HEK293 (cell line): ENCODE measurements at regions not wholly inside any gene's neighbourhood (a gene's known extent, or its start where the extent isn't known, plus 50 kb on each side); places are given as distances from the start of the nearest gene placed in this dataset.

Experiments used
- CTCF ChIA-PET: fragments of 350-600 bp; formaldehyde crosslinking; extraction: SDS; loops from one replicate; lab custom pipeline; 2021; ENCODE audit warnings: antibody characterized with exemption; lab: Yijun Ruan, JAX
- POLR2A ChIA-PET: fragments of 300-600 bp; formaldehyde crosslinking; extraction: SDS; loops from one replicate; lab custom pipeline; 2020; ENCODE audit warnings: antibody characterized with exemption, inconsistent platforms; lab: Yijun Ruan, JAX
- H3K27ac ChIP-seq: fragments of 200-500 bp; sonication (Bioruptor generic); 2 replicates; pipeline ENCODE4 v1.5.1; 2014; ENCODE audit warnings: low read depth, low read length, control low read depth, inconsistent platforms; ENCODE audit errors: extremely low read depth
- H3K36me3 ChIP-seq, 2 experiments: fragments of 200-500 bp in 1 of 2; sonication (Bioruptor generic) in 1 of 2; 1 replicate in 1 of 2; 2 replicates in 1 of 2; pipeline ENCODE4 v1.5.1; 2014 to 2017; ENCODE audit warnings: inconsistent platforms in 2 of 2, low read length in 2 of 2; ENCODE audit not compliant: control insufficient read depth in 2 of 2, insufficient read depth in 1 of 2
- H3K4me1 ChIP-seq: fragments of 200-500 bp; sonication (Bioruptor generic); 2 replicates; pipeline ENCODE4 v1.5.1; 2014; ENCODE audit warnings: mild to moderate bottlenecking, low read length, inconsistent platforms; ENCODE audit not compliant: control insufficient read depth, insufficient read depth
- H3K4me3 ChIP-seq: 2 replicates; pipeline ENCODE4 v1.5.1; 2011; ENCODE audit warnings: low read depth, mild to moderate bottlenecking, control low read depth, low read length, moderate library complexity
- H3K9me3 ChIP-seq: fragments of 200-500 bp; sonication (Bioruptor generic); 2 replicates; pipeline ENCODE4 v1.5.1; 2014; ENCODE audit warnings: low read depth, low read length, inconsistent platforms; ENCODE audit not compliant: control insufficient read depth, insufficient read depth
- HOXA7 ChIP-seq: sonication (generic); formaldehyde crosslinking; IDR thresholded peaks from 2 replicates; pipeline ENCODE4 v1.8.1; 2022; ENCODE audit warnings: missing genetic modification reagents, borderline replicate concordance
- PRDM1 ChIP-seq: fragments of 450-650 bp; formaldehyde crosslinking; IDR thresholded peaks from 2 replicates; pipeline ENCODE4; 2016; ENCODE audit warnings: missing biosample characterization, missing genetic modification characterization
- ZBTB21 ChIP-seq: fragments of 450-650 bp; formaldehyde crosslinking; IDR thresholded peaks from 2 replicates; pipeline ENCODE4 v1.5.1; 2017; ENCODE audit warnings: missing biosample characterization, missing genetic modification characterization
- ZNF239 ChIP-seq: fragments of 450-650 bp; formaldehyde crosslinking; IDR thresholded peaks from 2 replicates; pipeline ENCODE4 v1.5.1; 2016; ENCODE audit warnings: missing biosample characterization, missing genetic modification characterization
- ZNF391 ChIP-seq: fragments of 450-650 bp; formaldehyde crosslinking; IDR thresholded peaks from 2 replicates; pipeline ENCODE4 v1.5.1; 2016; ENCODE audit warnings: low read depth, missing biosample characterization, missing genetic modification characterization, borderline replicate concordance
- ZNF548 ChIP-seq: fragments of 450-650 bp; formaldehyde crosslinking; IDR thresholded peaks from 2 replicates; pipeline ENCODE4 v1.5.1; 2016; ENCODE audit warnings: missing biosample characterization, missing genetic modification characterization
- ZNF660 ChIP-seq: fragments of 450-650 bp; IDR thresholded peaks from 2 replicates; pipeline ENCODE4 v1.5.1; 2018; ENCODE audit warnings: missing biosample characterization, mild to moderate bottlenecking, missing genetic modification characterization
- ZNF670 ChIP-seq: fragments of 450-650 bp; formaldehyde crosslinking; IDR thresholded peaks from 2 replicates; pipeline ENCODE4 v1.5.1; 2016; ENCODE audit warnings: missing biosample characterization, missing genetic modification characterization, low read depth
- ZNF707 ChIP-seq: fragments of 450-650 bp; formaldehyde crosslinking; IDR thresholded peaks from 2 replicates; pipeline ENCODE4 v1.5.1; 2016; ENCODE audit warnings: missing biosample characterization, missing genetic modification characterization
- ZNF747 ChIP-seq: fragments of 450-650 bp; formaldehyde crosslinking; IDR thresholded peaks from 2 replicates; pipeline ENCODE4 v1.5.1; 2016; ENCODE audit warnings: missing biosample characterization, missing genetic modification characterization
- ZNF837 ChIP-seq: fragments of 450-650 bp; formaldehyde crosslinking; IDR thresholded peaks from 2 replicates; pipeline ENCODE4 v1.5.1; 2016; ENCODE audit warnings: missing biosample characterization, missing genetic modification characterization
- ZSCAN16 ChIP-seq: fragments of 450-650 bp; formaldehyde crosslinking; IDR thresholded peaks from 2 replicates; pipeline ENCODE4 v1.5.1; 2016; ENCODE audit warnings: missing biosample characterization, missing genetic modification characterization
- TF ChIP-seq, protein P1 (sequence below): fragments of 450-650 bp; formaldehyde crosslinking; IDR thresholded peaks from 2 replicates; pipeline ENCODE4 v1.5.1; 2016; ENCODE audit warnings: missing biosample characterization, missing genetic modification characterization
- TF ChIP-seq, protein P2 (sequence below): fragments of 450-650 bp; formaldehyde crosslinking; IDR thresholded peaks from 2 replicates; pipeline ENCODE4 v1.5.1; 2016; ENCODE audit warnings: missing biosample characterization, missing genetic modification characterization
- TF ChIP-seq, protein P3 (sequence below): fragments of 450-650 bp; formaldehyde crosslinking; IDR thresholded peaks from 2 replicates; pipeline ENCODE4 v1.5.1; 2016; ENCODE audit warnings: missing biosample characterization, missing genetic modification characterization
- TF ChIP-seq, protein P4 (sequence below): fragments of 450-650 bp; formaldehyde crosslinking; IDR thresholded peaks from 2 replicates; pipeline ENCODE4 v1.5.1; 2016; ENCODE audit warnings: missing biosample characterization, missing genetic modification characterization
- TF ChIP-seq, protein P5 (sequence below): fragments of 450-650 bp; formaldehyde crosslinking; IDR thresholded peaks from 2 replicates; pipeline ENCODE4 v1.5.1; 2016; ENCODE audit warnings: missing biosample characterization, missing genetic modification characterization
- TF ChIP-seq, protein P6 (sequence below): fragments of 450-650 bp; formaldehyde crosslinking; IDR thresholded peaks from 2 replicates; pipeline ENCODE4 v1.5.1; 2016; ENCODE audit warnings: missing biosample characterization, missing genetic modification characterization
- TF ChIP-seq, protein P7 (sequence below): fragments of 450-650 bp; formaldehyde crosslinking; IDR thresholded peaks from 2 replicates; pipeline ENCODE4 v1.5.1; 2016; ENCODE audit warnings: missing biosample characterization, missing genetic modification characterization

DNA sequence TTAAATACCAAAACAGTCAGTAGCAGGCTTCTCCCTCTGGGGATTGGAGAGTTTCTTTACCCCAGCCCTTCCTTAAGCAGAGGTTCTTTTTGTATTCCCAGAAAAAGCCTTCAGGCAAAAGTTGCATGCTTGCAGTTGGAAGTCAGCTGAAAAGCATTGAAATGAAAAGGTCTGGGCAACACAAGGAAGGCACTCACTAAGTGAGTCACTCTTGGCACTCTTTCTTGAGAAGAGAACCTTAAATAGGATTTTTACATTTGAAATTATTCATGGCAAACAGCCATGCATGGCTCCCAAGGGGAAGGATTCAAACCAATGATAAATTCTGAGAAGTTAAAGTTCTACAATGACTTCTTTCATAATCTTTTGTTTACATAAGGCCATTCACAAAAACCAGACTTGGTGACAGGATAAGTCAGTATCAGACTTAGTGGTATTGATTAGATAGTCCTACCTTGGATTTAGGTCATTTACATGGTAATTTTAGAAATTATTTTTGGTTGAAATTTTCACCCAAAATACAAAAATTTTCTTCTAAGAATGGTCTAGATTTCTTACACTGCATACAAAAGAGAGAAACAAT lies 2068.9 kb downstream of the PCDH7 start:
- Histone ChIP-seq H3K36me3 (no peaks in the 10 kb centered on the region), H3K4me3 (no peak overlapping the region), H3K27ac (no peak overlapping the region), H3K4me1 (no peaks in the 10 kb centered on the region), H3K9me3 (no peaks in the 10 kb centered on the region)
- ChIA-PET CTCF (interaction anchor here (0.6 kb wide), 1 partner anchor 1116 kb away, joined by 3 read pairs; no protein-coding TSS in a partner anchor), POLR2A (no interaction called here)
- TF ChIP-seq, protein P1, sequence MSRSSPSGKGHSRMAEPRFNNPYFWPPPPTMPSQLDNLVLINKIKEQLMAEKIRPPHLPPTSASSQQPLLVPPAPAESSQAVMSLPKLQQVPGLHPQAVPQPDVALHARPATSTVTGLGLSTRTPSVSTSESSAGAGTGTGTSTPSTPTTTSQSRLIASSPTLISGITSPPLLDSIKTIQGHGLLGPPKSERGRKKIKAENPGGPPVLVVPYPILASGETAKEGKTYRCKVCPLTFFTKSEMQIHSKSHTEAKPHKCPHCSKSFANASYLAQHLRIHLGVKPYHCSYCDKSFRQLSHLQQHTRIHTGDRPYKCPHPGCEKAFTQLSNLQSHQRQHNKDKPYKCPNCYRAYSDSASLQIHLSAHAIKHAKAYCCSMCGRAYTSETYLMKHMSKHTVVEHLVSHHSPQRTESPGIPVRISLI (tag by site-specific recombination) = no peak
- TF ChIP-seq, protein P2, sequence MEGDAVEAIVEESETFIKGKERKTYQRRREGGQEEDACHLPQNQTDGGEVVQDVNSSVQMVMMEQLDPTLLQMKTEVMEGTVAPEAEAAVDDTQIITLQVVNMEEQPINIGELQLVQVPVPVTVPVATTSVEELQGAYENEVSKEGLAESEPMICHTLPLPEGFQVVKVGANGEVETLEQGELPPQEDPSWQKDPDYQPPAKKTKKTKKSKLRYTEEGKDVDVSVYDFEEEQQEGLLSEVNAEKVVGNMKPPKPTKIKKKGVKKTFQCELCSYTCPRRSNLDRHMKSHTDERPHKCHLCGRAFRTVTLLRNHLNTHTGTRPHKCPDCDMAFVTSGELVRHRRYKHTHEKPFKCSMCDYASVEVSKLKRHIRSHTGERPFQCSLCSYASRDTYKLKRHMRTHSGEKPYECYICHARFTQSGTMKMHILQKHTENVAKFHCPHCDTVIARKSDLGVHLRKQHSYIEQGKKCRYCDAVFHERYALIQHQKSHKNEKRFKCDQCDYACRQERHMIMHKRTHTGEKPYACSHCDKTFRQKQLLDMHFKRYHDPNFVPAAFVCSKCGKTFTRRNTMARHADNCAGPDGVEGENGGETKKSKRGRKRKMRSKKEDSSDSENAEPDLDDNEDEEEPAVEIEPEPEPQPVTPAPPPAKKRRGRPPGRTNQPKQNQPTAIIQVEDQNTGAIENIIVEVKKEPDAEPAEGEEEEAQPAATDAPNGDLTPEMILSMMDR (tag by site-specific recombination) = no peak
- no peak for TF ChIP-seq ZNF670 (tag by site-specific recombination)
- no peak for TF ChIP-seq ZBTB21
- no peak for TF ChIP-seq ZNF660 (tag by site-specific recombination)
- no peak for TF ChIP-seq PRDM1 (tag by site-specific recombination)
- no peak for TF ChIP-seq ZSCAN16 (tag by site-specific recombination)
- no peak for TF ChIP-seq ZNF548 (tag by site-specific recombination)
- TF ChIP-seq, protein P3, sequence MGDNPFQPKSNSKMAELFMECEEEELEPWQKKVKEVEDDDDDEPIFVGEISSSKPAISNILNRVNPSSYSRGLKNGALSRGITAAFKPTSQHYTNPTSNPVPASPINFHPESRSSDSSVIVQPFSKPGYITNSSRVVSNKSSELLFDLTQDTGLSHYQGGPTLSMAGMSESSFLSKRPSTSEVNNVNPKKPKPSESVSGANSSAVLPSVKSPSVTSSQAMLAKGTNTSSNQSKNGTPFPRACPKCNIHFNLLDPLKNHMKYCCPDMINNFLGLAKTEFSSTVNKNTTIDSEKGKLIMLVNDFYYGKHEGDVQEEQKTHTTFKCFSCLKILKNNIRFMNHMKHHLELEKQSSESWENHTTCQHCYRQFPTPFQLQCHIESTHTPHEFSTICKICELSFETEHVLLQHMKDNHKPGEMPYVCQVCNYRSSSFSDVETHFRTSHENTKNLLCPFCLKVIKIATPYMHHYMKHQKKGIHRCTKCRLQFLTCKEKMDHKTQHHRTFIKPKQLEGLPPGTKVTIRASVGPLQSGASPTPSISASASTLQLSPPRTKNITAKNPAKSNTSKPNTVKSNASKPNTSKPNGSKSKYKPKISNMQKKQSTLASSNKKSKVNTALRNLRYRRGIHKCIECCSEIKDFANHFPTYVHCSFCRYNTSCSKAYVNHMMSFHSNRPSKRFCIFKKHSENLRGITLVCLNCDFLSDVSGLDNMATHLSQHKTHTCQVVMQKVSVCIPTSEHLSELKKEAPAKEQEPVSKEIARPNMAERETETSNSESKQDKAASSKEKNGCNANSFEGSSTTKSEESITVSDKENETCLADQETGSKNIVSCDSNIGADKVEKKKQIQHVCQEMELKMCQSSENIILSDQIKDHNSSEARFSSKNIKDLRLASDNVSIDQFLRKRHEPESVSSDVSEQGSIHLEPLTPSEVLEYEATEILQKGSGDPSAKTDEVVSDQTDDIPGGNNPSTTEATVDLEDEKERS (tag by site-specific recombination) = no peak
- TF ChIP-seq, protein P4, sequence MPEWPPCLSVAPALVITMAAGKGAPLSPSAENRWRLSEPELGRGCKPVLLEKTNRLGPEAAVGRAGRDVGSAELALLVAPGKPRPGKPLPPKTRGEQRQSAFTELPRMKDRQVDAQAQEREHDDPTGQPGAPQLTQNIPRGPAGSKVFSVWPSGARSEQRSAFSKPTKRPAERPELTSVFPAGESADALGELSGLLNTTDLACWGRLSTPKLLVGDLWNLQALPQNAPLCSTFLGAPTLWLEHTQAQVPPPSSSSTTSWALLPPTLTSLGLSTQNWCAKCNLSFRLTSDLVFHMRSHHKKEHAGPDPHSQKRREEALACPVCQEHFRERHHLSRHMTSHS (tag by site-specific recombination) = no peak
- TF ChIP-seq ZNF391 = no peak
- TF ChIP-seq ZNF747 = no peak
- TF ChIP-seq, protein P5, sequence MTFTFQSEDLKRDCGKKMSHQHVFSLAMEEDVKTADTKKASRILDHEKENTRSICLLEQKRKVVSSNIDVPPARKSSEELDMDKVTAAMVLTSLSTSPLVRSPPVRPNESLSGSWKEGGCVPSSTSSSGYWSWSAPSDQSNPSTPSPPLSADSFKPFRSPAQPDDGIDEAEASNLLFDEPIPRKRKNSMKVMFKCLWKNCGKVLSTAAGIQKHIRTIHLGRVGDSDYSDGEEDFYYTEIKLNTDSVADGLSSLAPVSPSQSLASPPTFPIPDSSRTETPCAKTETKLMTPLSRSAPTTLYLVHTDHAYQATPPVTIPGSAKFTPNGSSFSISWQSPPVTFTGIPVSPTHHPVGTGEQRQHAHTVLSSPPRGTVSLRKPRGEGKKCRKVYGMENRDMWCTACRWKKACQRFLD (tag by site-specific recombination) = no peak

DNA sequence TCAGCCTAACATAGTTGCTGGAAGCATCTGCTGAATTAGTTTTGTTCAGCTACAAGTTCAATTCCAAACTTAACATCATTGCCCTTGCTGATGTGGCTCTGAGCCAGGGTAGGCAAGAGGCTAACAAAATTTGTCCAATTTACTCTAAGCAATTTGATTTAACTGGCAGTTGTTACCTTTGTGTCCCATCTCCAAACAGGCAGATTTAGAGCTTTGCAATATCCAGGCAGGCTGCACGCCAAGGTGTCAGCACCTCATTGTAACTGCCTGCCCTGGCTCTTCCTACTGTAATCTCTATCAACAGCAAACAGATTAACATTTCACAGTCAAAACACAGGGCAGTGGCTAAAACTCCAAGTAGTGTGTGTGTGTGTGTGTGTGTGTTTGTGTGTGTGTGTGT lies 2070.6 kb downstream of the PCDH7 start:
- TF ChIP-seq ZNF239 (tag by site-specific recombination) (no peak), ZNF837 (tag by site-specific recombination) (no peak), ZNF707 (tag by site-specific recombination) (no peak), HOXA7 (CRISPR knock-in tag) (no peak)
- TF ChIP-seq, protein P6, sequence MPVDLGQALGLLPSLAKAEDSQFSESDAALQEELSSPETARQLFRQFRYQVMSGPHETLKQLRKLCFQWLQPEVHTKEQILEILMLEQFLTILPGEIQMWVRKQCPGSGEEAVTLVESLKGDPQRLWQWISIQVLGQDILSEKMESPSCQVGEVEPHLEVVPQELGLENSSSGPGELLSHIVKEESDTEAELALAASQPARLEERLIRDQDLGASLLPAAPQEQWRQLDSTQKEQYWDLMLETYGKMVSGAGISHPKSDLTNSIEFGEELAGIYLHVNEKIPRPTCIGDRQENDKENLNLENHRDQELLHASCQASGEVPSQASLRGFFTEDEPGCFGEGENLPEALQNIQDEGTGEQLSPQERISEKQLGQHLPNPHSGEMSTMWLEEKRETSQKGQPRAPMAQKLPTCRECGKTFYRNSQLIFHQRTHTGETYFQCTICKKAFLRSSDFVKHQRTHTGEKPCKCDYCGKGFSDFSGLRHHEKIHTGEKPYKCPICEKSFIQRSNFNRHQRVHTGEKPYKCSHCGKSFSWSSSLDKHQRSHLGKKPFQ (tag by site-specific recombination) = no peak
- TF ChIP-seq, protein P7, sequence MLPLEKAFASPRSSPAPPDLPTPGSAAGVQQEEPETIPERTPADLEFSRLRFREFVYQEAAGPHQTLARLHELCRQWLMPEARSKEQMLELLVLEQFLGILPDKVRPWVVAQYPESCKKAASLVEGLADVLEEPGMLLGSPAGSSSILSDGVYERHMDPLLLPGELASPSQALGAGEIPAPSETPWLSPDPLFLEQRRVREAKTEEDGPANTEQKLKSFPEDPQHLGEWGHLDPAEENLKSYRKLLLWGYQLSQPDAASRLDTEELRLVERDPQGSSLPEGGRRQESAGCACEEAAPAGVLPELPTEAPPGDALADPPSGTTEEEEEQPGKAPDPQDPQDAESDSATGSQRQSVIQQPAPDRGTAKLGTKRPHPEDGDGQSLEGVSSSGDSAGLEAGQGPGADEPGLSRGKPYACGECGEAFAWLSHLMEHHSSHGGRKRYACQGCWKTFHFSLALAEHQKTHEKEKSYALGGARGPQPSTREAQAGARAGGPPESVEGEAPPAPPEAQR (tag by site-specific recombination) = no peak
- ChIA-PET CTCF (interaction anchor here (0.6 kb wide), 1 partner anchor 14 kb away, joined by 3 read pairs; no protein-coding TSS in a partner anchor), POLR2A (no interaction called here)
- no peak overlapping the region for H3K27ac ChIP-seq
- H3K36me3 ChIP-seq = no peaks in the 10 kb centered on the region
- no peak overlapping the region for H3K4me3 ChIP-seq
- H3K4me1 ChIP-seq = no peaks in the 10 kb centered on the region
- H3K9me3 ChIP-seq = no peaks in the 10 kb centered on the region
